ENCODE measurements at regions not wholly inside any gene's neighbourhood (a gene's known extent, or its start where the extent isn't known, plus 50 kb on each side); places are given as distances from the start of the nearest gene placed in this dataset.

GRCh38 chr15:81686021-81686420 lies 312.0 kb upstream of the TMC3 start:
- peaks cover 2% of the 10 kb centered on the region for H3K27me3 Mint-ChIP-seq (ENCODE audit: unreplicated experiment)
- H3K4me3 Mint-ChIP-seq (ENCODE audit: unreplicated experiment): no peak overlapping the region
- peaks cover 7% of the 10 kb centered on the region for H3K9me3 Mint-ChIP-seq (ENCODE audit: unreplicated experiment)
- TF ChIP-seq CTCF (IDR thresholded peaks at IDR 0.05; ENCODE audit: partially characterized antibody, unreplicated experiment): no peak
- peaks cover 19% of the 10 kb centered on the region for H3K36me3 Mint-ChIP-seq (ENCODE audit: unreplicated experiment)
- DNase-seq: no peak
- no peaks in the 10 kb centered on the region for H3K4me1 Mint-ChIP-seq (ENCODE audit: low read depth, unreplicated experiment)
- H3K27ac Mint-ChIP-seq (ENCODE audit: unreplicated experiment): no peak overlapping the region

DNA sequence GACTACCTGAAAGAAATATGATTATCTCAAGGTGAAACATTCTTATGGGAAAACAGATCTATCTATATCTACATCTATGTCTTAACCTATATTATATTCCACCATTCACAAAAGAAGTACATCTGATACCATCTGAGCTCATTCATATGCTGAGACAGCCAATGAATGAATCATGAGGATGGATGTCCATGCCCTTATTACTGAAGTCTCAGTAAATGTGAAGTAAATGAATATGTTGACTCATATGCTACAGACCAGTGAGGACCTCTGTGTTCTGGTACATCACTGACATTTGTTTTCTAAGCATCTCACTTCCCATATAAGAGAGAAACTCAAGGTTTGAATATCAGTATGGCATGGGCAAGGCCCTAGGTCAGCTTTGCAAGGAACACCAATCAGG lies 311.2 kb upstream of the TMC3 start:
- Mint-ChIP-seq H3K4me1 (ENCODE audit: low read depth, unreplicated experiment) (no peaks in the 10 kb centered on the region), H3K4me3 (ENCODE audit: unreplicated experiment) (no peak overlapping the region), H3K9me3 (ENCODE audit: unreplicated experiment) (peaks cover 13% of the 10 kb centered on the region), H3K36me3 (ENCODE audit: unreplicated experiment) (peaks cover 24% of the 10 kb centered on the region), H3K27ac (ENCODE audit: unreplicated experiment) (no peak overlapping the region), H3K27me3 (ENCODE audit: unreplicated experiment) (peaks cover 2% of the 10 kb centered on the region)
- no peak for TF ChIP-seq CTCF (IDR thresholded peaks at IDR 0.05; ENCODE audit: partially characterized antibody, unreplicated experiment)
- DNase-seq: no peak

DNA sequence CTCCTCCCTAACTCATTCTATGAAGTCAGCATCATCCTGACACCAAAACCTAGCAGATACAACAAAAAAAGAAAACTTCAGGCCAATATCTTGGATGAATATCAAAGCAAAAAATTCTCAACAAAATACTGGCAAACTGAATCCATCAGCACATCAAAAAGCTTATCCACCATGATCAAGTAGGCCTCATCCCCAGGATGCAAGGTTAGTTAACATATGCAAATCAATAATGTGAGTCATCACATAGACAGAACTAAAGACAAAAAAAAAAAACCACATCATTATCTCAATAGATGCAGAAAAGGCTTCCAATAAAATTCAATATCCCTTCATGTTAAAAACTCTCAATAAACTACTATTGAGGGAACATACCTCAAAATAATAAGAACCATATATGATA lies 306.8 kb upstream of the TMC3 start:
- Mint-ChIP-seq H3K27me3 (ENCODE audit: unreplicated experiment) (peaks cover 6% of the 10 kb centered on the region), H3K9me3 (ENCODE audit: unreplicated experiment) (peaks cover 17% of the 10 kb centered on the region), H3K27ac (ENCODE audit: unreplicated experiment) (no peak overlapping the region), H3K4me1 (ENCODE audit: low read depth, unreplicated experiment) (no peaks in the 10 kb centered on the region), H3K36me3 (ENCODE audit: unreplicated experiment) (peaks cover 28% of the 10 kb centered on the region), H3K4me3 (ENCODE audit: unreplicated experiment) (no peak overlapping the region)
- DNase-seq: no peak
- TF ChIP-seq CTCF (IDR thresholded peaks at IDR 0.05; ENCODE audit: partially characterized antibody, unreplicated experiment): no peak

DNA sequence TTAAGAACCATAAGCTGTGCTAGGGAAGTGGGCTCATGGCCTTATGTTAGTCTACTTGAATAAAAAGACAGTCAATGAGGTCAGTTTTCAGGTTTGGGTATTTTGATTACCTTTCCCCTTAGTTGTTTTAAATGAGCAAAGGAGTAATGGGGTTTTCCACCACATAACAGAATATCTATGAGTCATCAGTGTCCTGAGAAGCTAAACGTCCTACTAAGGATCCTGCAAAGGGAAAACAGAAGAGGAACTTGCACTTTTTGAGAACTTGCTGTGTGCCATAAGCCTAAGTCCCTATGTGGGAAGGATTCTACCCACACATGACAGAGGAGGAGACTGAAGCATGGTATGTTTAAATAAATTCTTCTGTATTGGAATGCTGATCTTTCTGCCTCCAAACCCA lies 292.8 kb upstream of the TMC3 start:
- no peaks in the 10 kb centered on the region for H3K9me3 Mint-ChIP-seq (ENCODE audit: unreplicated experiment)
- TF ChIP-seq CTCF (IDR thresholded peaks at IDR 0.05; ENCODE audit: partially characterized antibody, unreplicated experiment): no peak
- H3K4me3 Mint-ChIP-seq (ENCODE audit: unreplicated experiment): no peak overlapping the region
- H3K27me3 Mint-ChIP-seq (ENCODE audit: unreplicated experiment): no peaks in the 10 kb centered on the region
- H3K36me3 Mint-ChIP-seq (ENCODE audit: unreplicated experiment): no peaks in the 10 kb centered on the region
- no peaks in the 10 kb centered on the region for H3K4me1 Mint-ChIP-seq (ENCODE audit: low read depth, unreplicated experiment)
- no peak overlapping the region for H3K27ac Mint-ChIP-seq (ENCODE audit: unreplicated experiment)
- DNase-seq: no peak

DNA sequence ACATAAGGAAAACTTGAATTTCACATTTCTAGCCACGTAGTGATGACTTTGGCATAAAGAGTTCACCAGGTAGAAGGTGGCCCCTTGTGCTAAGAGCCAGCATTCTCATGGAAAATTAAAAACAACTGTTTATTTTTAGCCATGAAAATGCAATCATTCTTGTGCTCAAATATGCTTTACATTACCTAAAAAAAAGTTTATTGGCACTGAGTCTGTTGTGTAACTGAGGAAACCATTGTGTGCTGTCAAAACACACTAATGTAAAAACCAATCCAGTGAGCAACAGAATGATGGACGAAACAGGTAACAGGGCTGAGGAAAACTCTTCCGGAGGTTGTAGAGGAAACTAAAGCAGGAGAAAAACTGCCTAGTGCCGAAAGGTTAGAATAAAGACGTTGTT lies 287.0 kb upstream of the TMC3 start:
- H3K36me3 Mint-ChIP-seq (ENCODE audit: unreplicated experiment): no peaks in the 10 kb centered on the region
- DNase-seq: no peak
- no peaks in the 10 kb centered on the region for H3K4me1 Mint-ChIP-seq (ENCODE audit: low read depth, unreplicated experiment)
- no peaks in the 10 kb centered on the region for H3K27me3 Mint-ChIP-seq (ENCODE audit: unreplicated experiment)
- no peaks in the 10 kb centered on the region for H3K9me3 Mint-ChIP-seq (ENCODE audit: unreplicated experiment)
- no peak overlapping the region for H3K4me3 Mint-ChIP-seq (ENCODE audit: unreplicated experiment)
- TF ChIP-seq CTCF (IDR thresholded peaks at IDR 0.05; ENCODE audit: partially characterized antibody, unreplicated experiment): no peak
- H3K27ac Mint-ChIP-seq (ENCODE audit: unreplicated experiment): no peak overlapping the region

All from glutamatergic neuron (in vitro differentiated cells).